NCI-H69 (cell line): ENCODE measurements at regions not wholly inside any gene's neighbourhood (a gene's known extent, or its start where the extent isn't known, plus 50 kb on each side); places are given as distances from the start of the nearest gene placed in this dataset.
A peak's percentile ranks its signal among the peaks of the same experiment; 100 is the strongest.

Experiments
- DNase-seq: peaks from one replicate; lab custom pipeline; 2025; lab: John Stamatoyannopoulos, UW

GRCh38 chr5:58108511-58108910 is 351.4 kb downstream of the PLK2 start:
- DNase-seq = peak; percentile 20

- no peak for DNase-seq
These were observed 352.2 kb downstream of the PLK2 start for GRCh38 chr5:58107704-58108103.

- DNase-seq = no peak
These were observed 353.0 kb downstream of the PLK2 start for GRCh38 chr5:58106754-58107410.

- DNase-seq = no peak
These were observed 354.1 kb downstream of the PLK2 start for GRCh38 chr5:58105836-58106235.

- no peak for DNase-seq
These were observed 360.6 kb downstream of the PLK2 start for GRCh38 chr5:58099257-58099656.

GRCh38 chr5:58094031-58094430 is 365.9 kb downstream of the PLK2 start:
- no peak for DNase-seq

- no peak for DNase-seq
These were observed 369.2 kb downstream of the PLK2 start for GRCh38 chr5:58090704-58091103.

GRCh38 chr5:58088941-58089340 is 370.9 kb downstream of the PLK2 start:
- peak; percentile 65 for DNase-seq

- DNase-seq = peak; percentile 10
These were observed 372.0 kb downstream of the PLK2 start for GRCh38 chr5:58087905-58088304.

GRCh38 chr5:58087123-58087522 is 372.8 kb downstream of the PLK2 start:
- DNase-seq = no peak

GRCh38 chr5:58085800-58086199 is 374.1 kb downstream of the PLK2 start:
- DNase-seq = peak; percentile 78

- no peak for DNase-seq
These were observed 378.5 kb downstream of the PLK2 start for GRCh38 chr5:58081435-58081834.

- peak; percentile 77 for DNase-seq
These were observed 379.3 kb downstream of the PLK2 start for GRCh38 chr5:58080573-58080972.

- peak; percentile 100 for DNase-seq
These were observed 381.9 kb downstream of the PLK2 start for GRCh38 chr5:58077966-58078365.

GRCh38 chr5:58077416-58077815 is 382.5 kb downstream of the PLK2 start:
- DNase-seq = peak; percentile 93

GRCh38 chr5:58076483-58077257 is 383.2 kb downstream of the PLK2 start:
- DNase-seq = peak; percentile 92

- peak; percentile 48 for DNase-seq
These were observed 384.0 kb downstream of the PLK2 start for GRCh38 chr5:58075907-58076306.

- no peak for DNase-seq
These were observed 385.2 kb downstream of the PLK2 start for GRCh38 chr5:58074717-58075116.

GRCh38 chr5:58074222-58074621 is 385.7 kb downstream of the PLK2 start:
- peak; percentile 29 for DNase-seq

GRCh38 chr5:58073243-58073642 is 386.6 kb downstream of the PLK2 start:
- DNase-seq = no peak

GRCh38 chr5:58072300-58072965 is 387.5 kb downstream of the PLK2 start:
- peak; percentile 99 for DNase-seq

- DNase-seq = peak; percentile 95
These were observed 388.3 kb downstream of the PLK2 start for GRCh38 chr5:58071566-58071965.

GRCh38 chr5:58069846-58070245 is 390.0 kb downstream of the PLK2 start:
- DNase-seq = peak; percentile 79
